HG03196 (cell line): ENCODE measurements at regions not wholly inside any gene's neighbourhood (a gene's known extent, or its start where the extent isn't known, plus 50 kb on each side); places are given as distances from the start of the nearest gene placed in this dataset.

ENCODE experiments used
- ATAC-seq: cut with Tn5 transposase; IDR thresholded peaks from one replicate; pipeline ENCODE4 v1.9.1; 2021; ENCODE audit not compliant: unreplicated experiment

GRCh38 chr13:72127031-72127430 lies 260.0 kb upstream of the DACH1 start:
- ATAC-seq, result no peak

GRCh38 chr13:72126424-72126823 lies 259.4 kb upstream of the DACH1 start:
- ATAC-seq, result no peak

GRCh38 chr13:72125561-72125960 lies 258.6 kb upstream of the DACH1 start:
- no peak for ATAC-seq

GRCh38 chr13:72122661-72123255 lies 255.8 kb upstream of the DACH1 start:
- no peak for ATAC-seq

GRCh38 chr13:72121466-72121865 lies 254.5 kb upstream of the DACH1 start:
- no peak for ATAC-seq

GRCh38 chr13:72120632-72121031 lies 253.6 kb upstream of the DACH1 start:
- ATAC-seq, result no peak

- ATAC-seq, result no peak
Observed at GRCh38 chr13:72113931-72114330, 246.9 kb upstream of the DACH1 start.

GRCh38 chr13:72113076-72113475 lies 246.1 kb upstream of the DACH1 start:
- ATAC-seq, result no peak

- no peak for ATAC-seq
Observed at GRCh38 chr13:72112216-72112615, 245.2 kb upstream of the DACH1 start.

- no peak for ATAC-seq
Observed at GRCh38 chr13:72109863-72110262, 242.9 kb upstream of the DACH1 start.

- no peak for ATAC-seq
Observed at GRCh38 chr13:72104656-72105180, 237.7 kb upstream of the DACH1 start.

- no peak for ATAC-seq
Observed at GRCh38 chr13:72101768-72102400, 234.9 kb upstream of the DACH1 start.

GRCh38 chr13:72100339-72100738 lies 233.3 kb upstream of the DACH1 start:
- no peak for ATAC-seq

- no peak for ATAC-seq
Observed at GRCh38 chr13:72097568-72097967, 230.6 kb upstream of the DACH1 start.

- ATAC-seq, result no peak
Observed at GRCh38 chr13:72093262-72093661, 226.3 kb upstream of the DACH1 start.

- no peak for ATAC-seq
Observed at GRCh38 chr13:72074663-72075062, 207.7 kb upstream of the DACH1 start.

- no peak for ATAC-seq
Observed at GRCh38 chr13:72072261-72072660, 205.3 kb upstream of the DACH1 start.

GRCh38 chr13:72071713-72072112 lies 204.7 kb upstream of the DACH1 start:
- no peak for ATAC-seq

- no peak for ATAC-seq
Observed at GRCh38 chr13:72062566-72062965, 195.6 kb upstream of the DACH1 start.

- ATAC-seq, result no peak
Observed at GRCh38 chr13:72061613-72062012, 194.6 kb upstream of the DACH1 start.

GRCh38 chr13:72050251-72050650 lies 183.2 kb upstream of the DACH1 start:
- ATAC-seq, result no peak

- ATAC-seq, result no peak
Observed at GRCh38 chr13:72043366-72043765, 176.4 kb upstream of the DACH1 start.

GRCh38 chr13:72041165-72041564 lies 174.2 kb upstream of the DACH1 start:
- ATAC-seq, result no peak
